HT-29 (cell line): ENCODE measurements at regions not wholly inside any gene's neighbourhood (a gene's known extent, or its start where the extent isn't known, plus 50 kb on each side); places are given as distances from the start of the nearest gene placed in this dataset.
"Not testable (repeated sequence)": the region's sequence is repeated elsewhere in the genome, so short reads cannot be mapped to it uniquely, and the experiment has no call there.

Experiments used
- DNase-seq: peaks from one replicate; pipeline ENCODE4 v3.0.0-alpha.2; 2015; ENCODE audit warnings: low spot score

DNA sequence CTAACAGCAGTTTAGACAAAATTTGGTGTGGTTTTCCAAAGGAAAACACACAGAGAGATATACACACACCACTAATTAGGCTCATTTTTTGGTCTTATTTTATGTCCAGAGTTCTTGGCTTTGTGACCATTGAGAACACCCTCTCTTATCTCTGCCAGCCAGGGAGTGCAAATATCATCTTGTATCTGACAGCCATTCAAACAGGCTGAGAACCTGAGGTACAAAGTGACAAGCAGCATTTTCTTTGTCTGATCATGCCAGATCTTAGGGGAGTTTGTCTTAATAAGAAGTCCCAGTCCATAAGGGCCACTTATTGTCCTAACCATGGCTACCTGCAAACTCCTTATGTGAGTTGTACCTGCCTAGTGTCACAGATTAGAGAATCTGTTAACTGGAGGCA is 1165.2 kb downstream of the BRINP3 start:
- DNase-seq, result no peak

DNA sequence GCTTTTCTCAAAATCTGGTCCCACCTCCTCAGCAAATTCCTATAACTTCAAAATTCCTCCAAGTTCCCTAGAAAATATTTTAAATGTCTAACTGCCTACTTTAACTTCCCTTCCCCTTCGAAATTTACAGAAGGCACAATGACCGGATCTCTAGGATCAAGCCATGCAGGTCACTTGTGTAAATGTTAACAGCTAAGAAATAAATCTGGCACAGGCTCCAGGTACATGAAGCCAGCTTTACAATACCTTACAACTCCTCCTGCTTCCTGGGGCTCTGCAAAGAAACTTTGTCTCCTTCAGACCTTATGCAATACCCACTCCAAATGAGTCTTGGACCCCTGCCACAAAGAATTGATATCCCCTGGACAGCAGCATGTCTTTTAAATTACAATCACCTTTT is 1164.2 kb downstream of the BRINP3 start:
- DNase-seq, result no peak

DNA sequence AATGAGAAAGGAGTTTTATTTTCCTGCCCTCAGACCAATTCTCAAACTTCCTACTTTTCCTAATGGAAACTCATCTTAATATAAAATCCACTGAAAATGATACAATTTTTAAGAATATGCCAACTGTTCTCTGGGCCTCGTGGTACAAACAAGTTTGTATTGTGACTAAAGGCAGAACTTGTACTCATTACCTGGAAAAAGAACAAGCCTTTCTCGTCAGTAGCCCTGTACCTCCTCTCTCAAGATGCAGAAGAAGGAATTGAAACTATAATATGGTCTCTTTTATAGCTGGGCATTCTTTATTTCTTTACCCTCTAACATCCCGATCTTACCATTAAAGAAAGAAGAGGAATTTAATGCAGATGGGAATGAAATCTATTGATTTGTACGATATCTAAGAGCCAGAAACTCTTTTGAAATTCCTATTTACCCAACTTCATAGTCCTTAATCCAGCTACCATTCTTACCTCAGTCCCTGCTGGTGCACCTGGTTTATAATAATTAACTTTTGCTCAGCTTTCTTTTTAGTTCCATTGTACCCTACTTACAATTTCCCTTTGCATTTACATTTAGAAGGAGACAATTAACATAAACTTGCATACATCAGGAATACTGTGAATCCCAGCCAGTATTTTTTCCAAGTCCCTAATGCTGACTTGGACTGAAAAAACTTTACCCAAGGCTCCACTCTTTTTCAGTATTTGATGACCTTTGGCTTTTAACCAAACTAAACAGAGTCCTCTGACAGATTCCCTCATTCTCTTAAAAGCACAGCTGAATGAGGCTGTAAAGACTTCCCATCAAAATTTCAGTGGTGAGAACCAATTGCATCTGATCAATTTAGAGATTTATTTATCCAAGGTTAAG is 1162.4 kb downstream of the BRINP3 start:
- no peak for DNase-seq

DNA sequence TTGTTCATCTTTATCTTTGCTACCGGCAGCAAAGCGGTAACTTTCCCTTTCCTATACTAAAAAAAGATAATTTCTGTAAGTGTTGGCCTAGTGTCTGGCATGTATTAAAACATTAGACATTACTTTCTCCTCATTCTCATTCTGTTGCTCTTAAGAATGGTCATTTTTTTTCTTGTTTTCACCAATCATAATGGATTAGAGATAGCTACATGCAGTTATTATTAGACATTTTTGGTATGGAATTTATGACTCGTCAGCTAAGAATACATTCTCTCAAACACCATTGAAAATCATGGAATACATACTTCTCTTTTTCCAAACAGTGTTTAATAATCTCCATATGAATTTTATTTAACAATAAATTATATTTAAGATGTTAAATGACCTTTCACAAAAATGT is 1154.6 kb downstream of the BRINP3 start:
- no peak for DNase-seq

DNA sequence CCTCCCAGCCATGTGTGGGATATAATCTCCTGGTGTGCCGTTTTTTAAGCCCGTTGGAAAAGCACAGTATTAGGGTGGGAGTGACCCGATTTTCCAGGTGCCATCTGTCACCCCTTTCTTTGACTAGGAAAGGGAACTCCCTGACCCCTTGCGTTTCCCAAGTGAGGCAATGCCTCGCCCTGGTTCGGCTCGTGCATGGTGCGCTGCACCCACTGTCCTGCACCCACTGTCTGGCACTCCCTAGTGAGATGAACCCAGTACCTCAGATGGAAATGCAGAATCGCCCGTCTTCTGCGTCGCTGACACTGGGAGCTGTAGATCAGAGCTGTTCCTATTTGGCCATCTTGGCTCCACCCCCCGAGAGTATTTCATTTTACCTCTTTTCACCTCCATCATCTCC is 1146.6 kb downstream of the BRINP3 start:
- not testable (repeated sequence) for DNase-seq

DNA sequence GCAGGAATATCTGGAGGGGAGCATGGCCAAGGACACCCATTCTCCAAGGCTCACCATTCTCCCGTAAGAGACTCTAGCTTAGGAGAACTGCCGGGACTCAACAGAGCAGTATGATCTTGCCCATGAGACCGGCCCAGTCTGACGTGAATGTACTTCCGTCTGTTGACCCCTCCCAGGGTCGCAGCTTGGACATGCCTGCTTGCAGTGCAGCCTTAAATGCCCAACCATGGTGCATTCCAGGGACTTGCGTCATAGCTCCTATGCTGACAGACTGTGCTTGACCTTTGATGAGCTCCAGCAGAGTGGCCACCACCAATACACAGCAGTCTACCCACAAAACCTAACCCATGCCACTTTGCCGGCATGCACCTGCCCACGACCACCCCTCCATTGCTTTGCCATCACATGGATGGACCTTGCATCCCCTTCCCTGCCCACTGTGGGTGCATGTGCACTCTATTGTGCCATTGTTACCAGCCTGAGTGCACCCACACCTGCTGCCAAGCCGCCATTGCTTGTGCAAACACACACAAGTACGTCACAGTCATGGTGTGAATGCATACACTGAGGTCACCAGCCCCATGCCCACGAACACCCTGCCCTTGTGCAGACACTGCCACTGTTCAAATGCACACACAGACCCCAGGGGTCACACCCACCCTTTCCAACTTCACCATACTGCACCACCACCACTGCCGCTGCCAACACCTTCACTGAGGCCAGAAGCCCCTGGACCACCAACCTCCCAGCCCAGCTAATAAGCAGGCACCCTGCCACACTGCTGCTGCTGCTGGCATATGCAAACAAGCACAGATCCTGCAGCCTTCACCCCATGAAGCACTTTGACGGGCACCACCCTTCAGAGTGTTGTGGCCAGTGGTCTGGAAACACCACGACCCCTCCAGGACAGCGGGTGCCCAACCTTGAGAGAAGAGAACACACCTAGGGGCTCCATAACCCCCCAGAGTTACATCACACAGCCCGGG is 1141.3 kb downstream of the BRINP3 start:
- no peak for DNase-seq

DNA sequence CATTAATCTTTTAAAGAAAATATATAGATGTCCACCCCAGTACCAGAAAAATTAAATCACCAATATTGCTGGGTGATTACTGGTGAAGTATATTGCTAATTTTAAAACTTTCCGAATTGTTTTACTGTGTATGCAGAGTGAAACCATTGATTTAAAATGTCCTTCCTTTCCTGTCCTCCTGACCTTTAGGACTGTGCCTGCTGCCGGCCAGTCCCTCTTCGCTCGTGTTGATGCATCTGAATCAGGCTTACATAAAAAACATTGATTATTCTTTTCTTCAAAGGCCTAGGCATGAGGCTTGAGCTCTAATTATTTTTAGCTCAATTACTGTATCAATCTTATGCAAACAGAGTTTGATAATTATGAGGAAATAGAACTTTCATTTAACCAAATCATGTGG is 1128.1 kb downstream of the BRINP3 start:
- DNase-seq, result no peak

DNA sequence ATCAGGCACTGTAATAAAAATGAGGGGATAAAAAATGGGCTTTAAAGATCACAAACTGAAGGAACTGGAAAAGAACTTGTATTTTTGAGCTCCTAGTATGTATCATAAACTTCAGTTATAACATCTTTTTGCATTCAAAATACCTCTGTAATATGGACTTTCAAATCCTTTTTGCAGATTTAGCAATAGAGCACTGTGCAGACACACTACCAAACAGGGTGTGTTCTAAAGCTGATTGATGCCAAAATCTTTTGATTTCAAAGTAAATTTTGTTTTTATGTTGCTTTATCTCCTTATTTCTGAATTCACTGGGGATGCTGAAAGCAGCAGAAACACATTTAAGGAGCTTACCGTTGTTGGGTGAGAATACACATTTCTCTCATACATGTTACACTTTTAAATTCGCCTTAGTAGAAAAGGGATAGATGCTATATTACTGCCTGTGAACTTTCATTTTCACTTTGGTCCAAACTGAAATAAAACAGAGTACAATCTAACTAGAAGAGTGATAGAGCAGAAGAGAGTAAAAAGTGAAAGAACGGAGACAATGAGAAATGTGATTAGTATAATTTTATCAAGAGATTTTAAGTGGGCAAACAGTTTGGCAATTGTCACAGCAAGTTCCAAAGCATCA is 1126.6 kb downstream of the BRINP3 start:
- no peak for DNase-seq

DNA sequence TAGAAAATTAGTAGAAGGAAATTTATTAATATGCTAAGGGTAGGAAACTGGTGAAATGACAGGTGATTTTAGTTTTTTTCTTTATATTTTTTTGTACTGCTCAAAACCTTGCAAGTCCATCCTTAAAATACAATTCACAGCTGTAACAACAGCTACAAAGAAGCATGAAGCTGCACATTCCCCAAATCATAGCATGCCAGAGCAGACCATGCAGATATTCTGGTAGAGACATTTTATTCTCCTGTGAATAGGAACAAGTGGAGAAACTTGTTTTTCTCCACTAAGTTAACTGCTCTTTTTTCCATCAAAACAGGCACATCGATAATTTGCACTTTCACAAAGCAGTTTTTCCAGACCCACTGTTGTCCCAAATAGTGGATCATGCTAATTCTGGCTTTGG is 1125.7 kb downstream of the BRINP3 start:
- DNase-seq, result no peak

DNA sequence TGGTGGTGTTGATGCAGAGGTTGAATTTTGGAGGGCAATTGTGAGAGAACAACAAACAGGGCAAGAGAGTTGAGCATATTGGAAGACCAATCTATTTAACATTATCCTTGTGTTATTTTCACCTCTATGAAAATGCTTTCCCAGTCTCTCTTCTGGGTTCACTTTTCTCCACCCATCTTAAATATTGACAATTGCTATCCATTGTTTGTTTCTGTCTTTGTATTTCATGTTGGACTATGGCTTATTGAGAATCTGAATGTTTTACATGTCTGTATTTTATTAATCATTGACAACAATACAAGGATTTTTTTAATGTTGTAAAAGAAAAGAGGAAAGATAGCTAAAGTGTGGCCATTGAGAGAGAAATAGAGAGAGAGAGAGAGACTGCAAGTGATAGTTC is 1121.5 kb downstream of the BRINP3 start:
- peak; percentile 18 for DNase-seq

DNA sequence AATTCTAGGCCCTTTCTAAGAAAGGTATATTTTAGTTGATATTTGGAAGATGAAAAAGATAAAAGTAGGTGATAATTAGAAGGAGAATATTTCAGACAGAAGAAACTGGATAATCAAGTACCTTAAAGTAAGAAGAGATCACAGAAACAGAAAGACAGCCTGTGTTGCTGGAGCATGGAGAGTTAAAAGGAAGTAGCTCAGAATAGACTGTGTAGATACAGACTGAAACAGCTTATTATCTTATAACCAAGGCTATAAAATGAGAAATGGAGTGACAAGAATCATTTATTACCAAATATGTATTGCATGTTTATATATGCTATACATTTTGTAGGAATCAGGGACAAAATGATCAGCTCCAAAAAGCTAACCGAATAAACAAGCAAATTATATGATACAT is 1120.3 kb downstream of the BRINP3 start:
- no peak for DNase-seq

DNA sequence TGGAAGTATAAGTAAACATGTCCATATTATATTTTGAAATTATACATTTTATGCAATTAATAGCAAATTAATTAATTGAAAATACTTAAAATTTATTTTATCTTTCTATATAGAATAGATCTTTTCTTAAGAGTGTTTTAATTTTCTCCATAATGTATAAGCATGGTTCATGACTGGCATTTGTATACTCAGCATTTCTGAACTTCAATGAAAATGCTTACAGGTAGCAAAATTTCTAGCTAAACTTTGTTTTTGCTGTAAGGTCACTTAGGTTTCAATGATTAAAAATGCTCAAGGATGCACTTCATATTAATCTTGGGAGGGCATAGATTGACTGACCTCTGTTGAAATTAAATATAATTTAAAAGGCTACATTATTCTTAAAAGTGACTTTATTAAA is 1108.1 kb downstream of the BRINP3 start:
- DNase-seq, result no peak

DNA sequence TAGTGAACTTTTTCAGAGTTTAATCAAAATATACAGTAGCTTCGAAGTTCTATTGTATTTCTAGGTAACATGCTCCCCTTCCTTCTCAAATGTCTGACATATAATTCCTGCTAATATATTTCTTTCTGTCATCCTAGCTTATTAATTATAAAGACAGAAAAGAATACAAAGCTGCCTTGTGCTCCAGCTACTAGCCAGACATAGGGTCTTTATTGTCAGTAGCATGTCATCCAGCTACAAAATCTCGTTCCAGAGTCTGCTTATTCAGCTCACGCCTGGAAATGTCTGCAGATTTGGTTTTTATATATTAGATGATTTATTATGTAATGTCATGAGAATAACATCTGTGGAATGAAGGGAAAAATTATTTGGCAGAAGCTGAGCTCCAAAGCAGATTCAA is 1102.8 kb downstream of the BRINP3 start:
- no peak for DNase-seq

DNA sequence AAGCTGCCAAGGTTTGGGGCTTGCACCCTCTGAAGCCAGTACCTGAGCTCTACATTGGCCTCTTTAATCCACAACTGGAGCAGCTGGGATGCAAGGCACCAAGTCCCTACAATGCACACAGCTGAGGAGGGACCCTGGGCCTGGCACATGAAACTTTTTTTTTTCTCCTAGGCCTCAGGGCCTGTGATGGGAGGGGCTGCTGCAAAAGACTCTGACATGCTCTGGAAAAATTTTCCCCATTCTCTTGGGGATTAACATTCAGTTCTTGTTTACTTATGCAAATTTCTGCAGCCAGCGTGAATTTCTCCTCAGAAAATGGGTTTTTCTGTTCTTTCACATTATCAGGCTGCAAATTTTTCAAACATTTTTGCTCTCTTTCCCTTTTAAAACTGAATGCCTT is 1072.2 kb downstream of the BRINP3 start:
- no peak for DNase-seq

DNA sequence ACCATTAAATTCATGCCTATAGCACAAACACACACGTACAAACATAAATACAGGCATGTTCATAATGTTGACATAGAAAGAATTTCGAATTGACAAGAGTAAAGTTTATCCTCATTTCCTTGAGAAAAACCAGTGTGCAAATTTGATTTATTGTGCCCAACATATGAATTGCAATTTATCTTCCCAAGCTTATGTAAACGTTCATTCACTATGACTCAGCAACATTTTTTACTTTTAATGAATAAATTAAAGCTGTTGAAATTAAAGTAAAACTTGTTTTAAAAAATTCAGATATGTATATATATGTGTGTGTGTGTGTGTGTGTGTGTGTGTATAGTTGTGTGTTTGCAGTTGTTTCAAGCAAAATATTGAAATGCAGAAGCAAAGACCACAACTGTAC is 1067.9 kb downstream of the BRINP3 start:
- DNase-seq, result no peak

DNA sequence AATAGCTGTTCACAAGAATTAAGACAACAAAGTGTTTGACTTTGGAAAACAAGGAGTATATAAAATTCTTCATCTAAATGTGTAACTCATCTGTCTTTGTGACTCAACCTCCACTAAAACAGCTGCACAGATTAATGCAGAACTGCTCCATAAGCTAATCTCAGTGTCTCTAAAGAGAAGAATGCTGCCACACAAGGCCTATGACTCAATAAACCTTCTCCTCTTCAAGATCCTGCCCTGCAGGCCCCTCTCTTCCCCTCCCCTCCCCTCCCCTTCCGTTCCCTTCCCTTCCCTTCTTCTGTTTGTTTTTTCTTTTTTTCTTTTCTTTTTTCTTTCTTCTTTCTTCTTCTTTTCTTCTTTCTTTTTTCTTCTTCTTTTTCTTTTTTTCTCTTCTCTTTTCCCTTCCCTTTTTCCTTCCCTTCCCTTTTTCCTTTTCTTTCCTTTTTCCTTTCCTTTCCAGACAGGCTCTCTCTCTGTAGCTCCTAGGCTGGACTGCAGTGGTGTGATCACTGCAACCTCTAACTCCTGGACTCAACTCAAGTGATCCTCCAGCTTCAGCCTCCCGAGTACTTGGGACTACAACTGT is 1052.8 kb downstream of the BRINP3 start:
- no peak for DNase-seq

DNA sequence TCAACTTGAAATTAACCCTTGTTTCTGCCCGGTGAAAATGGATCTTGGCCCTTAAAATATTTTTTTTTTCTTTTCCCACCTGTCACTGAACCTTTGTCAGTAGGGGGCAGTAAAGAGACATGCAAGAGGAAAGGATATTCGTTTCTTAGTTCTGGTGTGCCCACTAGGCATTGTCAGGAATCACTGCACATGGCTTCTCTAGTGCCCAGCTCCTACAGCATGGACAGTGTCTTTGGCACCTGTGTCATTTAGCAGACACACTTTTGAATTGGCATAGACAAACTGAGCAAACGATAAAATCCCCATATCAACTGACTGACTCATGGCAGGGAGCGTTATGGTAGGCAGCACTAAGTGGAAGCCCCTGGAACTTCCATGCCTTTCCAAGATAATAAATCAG is 1048.1 kb downstream of the BRINP3 start:
- DNase-seq, result peak; percentile 38

DNA sequence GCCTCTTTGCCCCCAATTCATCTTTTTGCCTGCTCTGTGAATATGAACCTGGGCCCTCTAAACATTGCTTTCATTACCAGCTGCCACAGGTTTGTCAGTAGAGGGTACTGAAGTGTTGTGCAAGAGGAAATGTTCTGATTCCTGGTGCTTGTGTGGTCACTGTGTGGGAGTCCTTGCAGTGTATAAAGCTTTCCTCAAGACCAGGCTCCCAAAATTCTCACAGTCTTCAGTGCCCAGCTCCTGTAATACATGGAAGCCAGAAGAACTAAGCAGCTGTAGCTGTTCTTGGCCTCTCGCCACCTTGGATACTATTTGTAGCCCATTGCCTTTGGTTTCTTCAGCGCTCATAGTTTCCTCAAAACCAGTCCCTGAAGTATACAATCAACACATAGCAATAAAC is 1046.2 kb downstream of the BRINP3 start:
- no peak for DNase-seq

DNA sequence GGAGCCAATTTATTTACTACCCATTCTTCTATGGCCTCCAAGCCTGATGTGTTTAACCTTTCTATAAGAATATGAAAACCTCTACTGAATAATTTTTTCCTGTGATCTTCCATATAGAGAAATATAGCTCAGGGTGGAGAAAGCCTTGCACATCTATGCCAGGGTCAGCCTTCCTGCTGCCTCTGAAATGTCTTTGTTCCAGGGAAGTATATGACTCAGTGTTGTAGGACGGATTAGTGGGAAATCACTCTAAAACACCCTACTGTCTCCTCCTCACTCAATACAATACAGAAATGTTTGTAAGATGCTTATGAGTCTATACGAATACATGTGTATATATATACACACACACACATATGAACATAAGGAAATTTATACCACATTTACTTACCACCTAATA is 1044.9 kb downstream of the BRINP3 start:
- DNase-seq, result no peak

DNA sequence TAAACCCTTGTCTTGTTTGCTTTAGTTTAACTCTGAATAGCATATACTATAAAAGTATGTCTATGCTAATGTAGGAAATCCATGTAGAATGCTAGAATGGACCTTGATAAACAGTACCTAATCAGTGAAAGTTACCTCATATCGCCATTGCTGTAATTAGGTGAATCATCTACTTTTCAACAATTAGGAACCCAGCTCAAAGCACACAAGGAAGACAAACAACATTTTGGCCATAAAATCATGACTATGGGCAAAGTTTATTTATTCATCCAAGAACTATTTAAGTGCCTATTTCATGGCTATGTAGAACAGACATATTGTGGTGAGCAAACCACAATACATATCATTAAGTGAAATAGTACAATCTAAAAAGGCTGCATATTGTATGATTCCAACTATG is 1043.2 kb downstream of the BRINP3 start:
- DNase-seq, result peak; percentile 7

DNA sequence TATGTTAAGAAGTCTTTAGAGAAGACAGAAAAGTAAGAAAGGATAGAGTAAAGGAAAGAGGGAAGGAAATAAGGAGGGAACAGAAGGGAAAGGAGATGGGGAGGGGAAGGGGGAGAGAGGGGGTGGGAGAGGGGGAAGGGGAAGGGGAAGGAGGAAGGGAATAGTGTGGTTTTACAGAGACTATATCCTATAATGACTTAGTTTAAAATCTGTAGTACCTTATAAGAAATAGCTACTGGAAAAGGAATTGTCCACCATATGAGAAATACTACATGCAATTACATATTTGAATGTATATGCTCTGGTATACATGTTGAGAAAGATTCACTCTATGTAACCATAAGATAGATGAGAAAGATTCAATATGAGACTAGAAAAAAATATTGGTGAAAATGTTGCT is 1042.3 kb downstream of the BRINP3 start:
- no peak for DNase-seq

DNA sequence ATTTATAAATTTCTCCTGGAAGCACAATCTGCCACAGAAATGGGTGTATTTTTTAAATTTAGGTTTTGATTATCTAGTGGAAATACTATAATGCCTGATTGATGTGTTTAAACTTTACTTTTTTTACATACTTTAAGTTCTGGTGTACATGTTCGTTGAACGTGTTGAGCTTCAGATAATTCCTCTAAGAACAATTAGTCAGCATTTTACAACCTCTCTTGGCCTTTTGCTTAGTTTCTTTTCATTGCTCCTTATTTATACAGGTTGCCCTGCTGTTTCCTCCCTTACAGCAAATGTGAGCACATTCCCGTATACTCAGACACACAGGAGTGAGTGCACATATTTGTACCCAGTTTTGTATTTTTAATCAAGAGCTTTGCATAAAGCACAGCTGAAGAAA is 1038.9 kb downstream of the BRINP3 start:
- DNase-seq, result peak; percentile 22
